ENCODE measurements at regions not wholly inside any gene's neighbourhood (a gene's known extent, or its start where the extent isn't known, plus 50 kb on each side); places are given as distances from the start of the nearest gene placed in this dataset.

- no peak overlapping the region for H3K27ac Mint-ChIP-seq
- no peak for DNase-seq (ENCODE audit: low spot score)
- H3K79me2 ChIP-seq (ENCODE audit: low read depth) = no peaks in the 10 kb centered on the region
- H4K20me1 ChIP-seq (ENCODE audit: low read depth) = peaks cover under 1% of the 10 kb centered on the region
- H3K27ac ChIP-seq = no peak overlapping the region
- no peak overlapping the region for H3K4me2 ChIP-seq
- H3K4me3 Mint-ChIP-seq = no peak overlapping the region
- no peaks in the 10 kb centered on the region for H3F3A ChIP-seq (ENCODE audit: low read depth)
- TF ChIP-seq EZH2phosphoT487 (IDR thresholded peaks at IDR 0.05) (no peak), CTCF (IDR thresholded peaks at IDR 0.05) (no peak), EZH2 (IDR thresholded peaks at IDR 0.05) (no peak)
- no peaks in the 10 kb centered on the region for H3K36me3 Mint-ChIP-seq
- H3K9me3 ChIP-seq (ENCODE audit: low read depth) = no peaks in the 10 kb centered on the region
- H3K27me3 Mint-ChIP-seq (ENCODE audit: insufficient read depth, low read depth) = peaks cover 14% of the 10 kb centered on the region
- H3K4me3 ChIP-seq = no peak overlapping the region
- peaks cover 24% of the 10 kb centered on the region for H3K27me3 ChIP-seq
- H3K4me1 Mint-ChIP-seq = peaks cover 21% of the 10 kb centered on the region
- H2AFZ ChIP-seq (replicated peaks) = no peak overlapping the region
- H3K4me1 ChIP-seq = peaks cover 4% of the 10 kb centered on the region
- H3K9ac ChIP-seq = no peak overlapping the region
- no peaks in the 10 kb centered on the region for H3K36me3 ChIP-seq
- no peaks in the 10 kb centered on the region for H3K9me3 Mint-ChIP-seq
Measured at GRCh38 chr11:119486691-119487259, 63.8 kb upstream of the THY1 start.

GRCh38 chr11:119486016-119486415, 63.0 kb upstream of the THY1 start:
- no peak overlapping the region for H3K9ac ChIP-seq
- Mint-ChIP-seq H3K36me3 (no peaks in the 10 kb centered on the region), H3K4me1 (peaks cover 24% of the 10 kb centered on the region), H3K4me3 (no peak overlapping the region), H3K27me3 (ENCODE audit: insufficient read depth, low read depth) (peaks cover 11% of the 10 kb centered on the region), H3K27ac (no peak overlapping the region), H3K9me3 (no peaks in the 10 kb centered on the region)
- no peaks in the 10 kb centered on the region for H3K36me3 ChIP-seq
- peaks cover 4% of the 10 kb centered on the region for H3K4me1 ChIP-seq
- no peaks in the 10 kb centered on the region for H3F3A ChIP-seq (ENCODE audit: low read depth)
- TF ChIP-seq EZH2phosphoT487 (IDR thresholded peaks at IDR 0.05) (no peak), EZH2 (IDR thresholded peaks at IDR 0.05) (no peak), CTCF (IDR thresholded peaks at IDR 0.05) (no peak)
- H3K27ac ChIP-seq = no peak overlapping the region
- no peak overlapping the region for H3K4me3 ChIP-seq
- H3K27me3 ChIP-seq = peaks cover 26% of the 10 kb centered on the region
- no peaks in the 10 kb centered on the region for H3K9me3 ChIP-seq (ENCODE audit: low read depth)
- H2AFZ ChIP-seq (replicated peaks) = no peak overlapping the region
- H3K4me2 ChIP-seq = no peak overlapping the region
- H3K79me2 ChIP-seq (ENCODE audit: low read depth) = no peaks in the 10 kb centered on the region
- no peak for DNase-seq (ENCODE audit: low spot score)
- no peaks in the 10 kb centered on the region for H4K20me1 ChIP-seq (ENCODE audit: low read depth)

GRCh38 chr11:119484741-119485605, 62.0 kb upstream of the THY1 start:
- peaks cover 26% of the 10 kb centered on the region for H3K4me1 Mint-ChIP-seq
- peak; percentile 51 for DNase-seq (ENCODE audit: low spot score)
- H3K27me3 ChIP-seq = peaks cover 26% of the 10 kb centered on the region

More at GRCh38 chr11:119484741-119485605, 62.0 kb upstream of the THY1 start:
- H3K9ac ChIP-seq = no peak overlapping the region
- H3K4me3 Mint-ChIP-seq = no peak overlapping the region
- no peaks in the 10 kb centered on the region for H4K20me1 ChIP-seq (ENCODE audit: low read depth)
- TF ChIP-seq CTCF (IDR thresholded peaks at IDR 0.05) (peak; percentile 39), EZH2 (IDR thresholded peaks at IDR 0.05) (no peak), EZH2phosphoT487 (IDR thresholded peaks at IDR 0.05) (no peak)
- H3K27ac Mint-ChIP-seq = no peak overlapping the region
- H3K79me2 ChIP-seq (ENCODE audit: low read depth) = no peaks in the 10 kb centered on the region
- H3F3A ChIP-seq (ENCODE audit: low read depth) = no peaks in the 10 kb centered on the region
- H3K36me3 ChIP-seq = no peaks in the 10 kb centered on the region
- peaks cover 4% of the 10 kb centered on the region for H3K4me1 ChIP-seq
- no peak overlapping the region for H2AFZ ChIP-seq (replicated peaks)
- no peak overlapping the region for H3K27ac ChIP-seq
- H3K4me2 ChIP-seq = no peak overlapping the region
- no peaks in the 10 kb centered on the region for H3K9me3 ChIP-seq (ENCODE audit: low read depth)
- no peaks in the 10 kb centered on the region for H3K9me3 Mint-ChIP-seq
- H3K36me3 Mint-ChIP-seq = no peaks in the 10 kb centered on the region
- peaks cover 11% of the 10 kb centered on the region for H3K27me3 Mint-ChIP-seq (ENCODE audit: insufficient read depth, low read depth)
- H3K4me3 ChIP-seq = no peak overlapping the region

Data from neural progenitor cell (in vitro differentiated cells).